ENCODE measurements at regions not wholly inside any gene's neighbourhood (a gene's known extent, or its start where the extent isn't known, plus 50 kb on each side); places are given as distances from the start of the nearest gene placed in this dataset.

- dilution Hi-C loops (cut with MboI; ENCODE audit: extremely low pct_ligation_motif_present, low sequenced_read_pairs) = no loop called here
- DNase-seq (ENCODE audit: low read depth, low spot score) (no peak), FAIRE-seq (peak; percentile 17)
- no peaks in the 10 kb centered on the region for H3K79me2 ChIP-seq (ENCODE audit: control insufficient read depth, insufficient read depth, low read length)
- no peak overlapping the region for H3K4me3 ChIP-seq (ENCODE audit: control insufficient read depth in 2 of 3, extremely low read depth in 1 of 3, insufficient read depth in 2 of 3, low read depth in 1 of 3, low read length in 3 of 3)
- H3K4me1 ChIP-seq (ENCODE audit: control insufficient read depth, extremely low read depth, insufficient read depth, low read length) = peaks cover 10% of the 10 kb centered on the region
- H3K27ac ChIP-seq (ENCODE audit: control insufficient read depth, insufficient read depth, low read length) = no peak overlapping the region
- H3K9ac ChIP-seq (ENCODE audit: control insufficient read depth, extremely low read depth, insufficient read depth, low read length) = no peak overlapping the region
- no peaks in the 10 kb centered on the region for H3K9me1 ChIP-seq (ENCODE audit: control insufficient read depth, extremely low read depth, insufficient read depth, low read length)
- no peaks in the 10 kb centered on the region for H4K20me1 ChIP-seq (ENCODE audit: control insufficient read depth, extremely low read depth, insufficient read depth, low read length)
- no peaks in the 10 kb centered on the region for H3K9me3 ChIP-seq (ENCODE audit: control insufficient read depth, low read depth, low read length)
- no peaks in the 10 kb centered on the region for H3K36me3 ChIP-seq (ENCODE audit: control insufficient read depth in 2 of 2, extremely low read depth in 1 of 2, insufficient read depth in 2 of 2, low read length in 2 of 2)
- TF ChIP-seq CTCF (optimal IDR thresholded peaks at IDR 0.05 in 1 of 3, IDR thresholded peaks at IDR 0.05 in 1 of 3, conservative IDR thresholded peaks at IDR 0.05 in 1 of 3; ENCODE audit: extremely low read depth in 1 of 3, insufficient read depth in 2 of 3, low read length in 3 of 3) (no peak), EZH2 (IDR thresholded peaks at IDR 0.05; ENCODE audit: low read length) (no peak)
- no peak overlapping the region for H3K4me2 ChIP-seq (ENCODE audit: control insufficient read depth, extremely low read depth, insufficient read depth, low read depth, low read length)
- H2AFZ ChIP-seq (ENCODE audit: control insufficient read depth, low read length) = no peak overlapping the region
- no peaks in the 10 kb centered on the region for H3K27me3 ChIP-seq (ENCODE audit: control insufficient read depth, extremely low read depth, insufficient read depth, low read length)
These were observed 298.4 kb upstream of the MMADHC start for GRCh38 chr2:149885946-149886345.

GRCh38 chr2:149885468-149885867 lies 297.9 kb upstream of the MMADHC start:
- H3K36me3 ChIP-seq (ENCODE audit: control insufficient read depth in 2 of 2, extremely low read depth in 1 of 2, insufficient read depth in 2 of 2, low read length in 2 of 2) = no peaks in the 10 kb centered on the region
- dilution Hi-C loops (cut with MboI; ENCODE audit: extremely low pct_ligation_motif_present, low sequenced_read_pairs) = no loop called here
- no peak overlapping the region for H2AFZ ChIP-seq (ENCODE audit: control insufficient read depth, low read length)
- no peak overlapping the region for H3K9ac ChIP-seq (ENCODE audit: control insufficient read depth, extremely low read depth, insufficient read depth, low read length)
- H3K79me2 ChIP-seq (ENCODE audit: control insufficient read depth, insufficient read depth, low read length) = no peaks in the 10 kb centered on the region
- DNase-seq (ENCODE audit: low read depth, low spot score) = no peak
- H3K27ac ChIP-seq (ENCODE audit: control insufficient read depth, insufficient read depth, low read length) = no peak overlapping the region
- no peaks in the 10 kb centered on the region for H3K9me3 ChIP-seq (ENCODE audit: control insufficient read depth, low read depth, low read length)
- peak in 1 of 3 experiments; percentile 40 for TF ChIP-seq CTCF (optimal IDR thresholded peaks at IDR 0.05 in 1 of 3, IDR thresholded peaks at IDR 0.05 in 1 of 3, conservative IDR thresholded peaks at IDR 0.05 in 1 of 3; ENCODE audit: extremely low read depth in 1 of 3, insufficient read depth in 2 of 3, low read length in 3 of 3)
- no peak for TF ChIP-seq EZH2 (IDR thresholded peaks at IDR 0.05; ENCODE audit: low read length)
- peaks cover 10% of the 10 kb centered on the region for H3K4me1 ChIP-seq (ENCODE audit: control insufficient read depth, extremely low read depth, insufficient read depth, low read length)
- no peaks in the 10 kb centered on the region for H3K27me3 ChIP-seq (ENCODE audit: control insufficient read depth, extremely low read depth, insufficient read depth, low read length)
- H3K9me1 ChIP-seq (ENCODE audit: control insufficient read depth, extremely low read depth, insufficient read depth, low read length) = no peaks in the 10 kb centered on the region
- H3K4me2 ChIP-seq (ENCODE audit: control insufficient read depth, extremely low read depth, insufficient read depth, low read depth, low read length) = no peak overlapping the region
- no peaks in the 10 kb centered on the region for H4K20me1 ChIP-seq (ENCODE audit: control insufficient read depth, extremely low read depth, insufficient read depth, low read length)
- peak; percentile 86 for FAIRE-seq
- H3K4me3 ChIP-seq (ENCODE audit: control insufficient read depth in 2 of 3, extremely low read depth in 1 of 3, insufficient read depth in 2 of 3, low read depth in 1 of 3, low read length in 3 of 3) = no peak overlapping the region

Data from keratinocyte (primary cell).